ENCODE measurements at regions not wholly inside any gene's neighbourhood (a gene's known extent, or its start where the extent isn't known, plus 50 kb on each side); places are given as distances from the start of the nearest gene placed in this dataset.
"Not testable (repeated sequence)": the region's sequence is repeated elsewhere in the genome, so short reads cannot be mapped to it uniquely, and the experiment has no call there.

DNA sequence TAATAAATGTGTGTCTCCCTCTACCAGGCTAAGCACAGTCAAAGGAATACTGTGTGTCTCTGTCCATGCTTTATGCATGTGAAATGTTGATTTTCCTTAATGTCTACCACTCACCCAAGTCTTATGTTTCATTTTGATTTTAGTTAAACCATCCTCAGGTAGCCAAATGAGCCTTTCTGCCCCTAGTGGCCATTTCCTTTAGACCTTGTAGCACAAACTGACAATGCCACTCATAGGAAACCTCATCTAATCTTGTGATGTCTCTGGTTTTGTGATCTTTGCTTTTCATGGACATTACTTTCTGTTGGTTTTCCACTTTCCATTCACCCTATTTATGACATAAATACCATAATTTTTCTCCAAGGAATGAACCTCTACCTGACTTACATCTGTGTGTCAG is 820.8 kb downstream of the MAT2B start:
- no peak for DNase-seq (ENCODE audit: low read depth in 2 of 3, low spot score in 2 of 3)

DNA sequence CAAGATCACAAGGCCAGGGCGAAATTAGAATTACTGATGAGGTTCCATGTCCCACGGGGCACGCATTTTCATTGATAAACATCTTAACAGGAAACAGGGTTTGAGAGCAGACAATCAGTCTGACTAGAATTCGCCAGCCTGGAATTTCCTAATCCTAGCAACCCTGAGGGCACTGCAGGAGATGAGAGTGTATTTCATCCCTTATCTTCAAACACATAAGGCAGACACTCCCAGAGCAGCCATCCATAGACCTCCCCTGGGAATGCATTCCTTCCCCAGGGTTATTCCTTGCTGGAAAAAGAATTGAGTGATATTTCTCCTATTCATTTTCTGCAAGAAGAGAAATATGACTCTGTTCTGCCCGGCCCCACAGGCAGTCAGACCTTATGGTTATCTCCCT is 821.7 kb downstream of the MAT2B start:
- not testable (repeated sequence) for DNase-seq (ENCODE audit: low read depth in 2 of 3, low spot score in 2 of 3)

DNA sequence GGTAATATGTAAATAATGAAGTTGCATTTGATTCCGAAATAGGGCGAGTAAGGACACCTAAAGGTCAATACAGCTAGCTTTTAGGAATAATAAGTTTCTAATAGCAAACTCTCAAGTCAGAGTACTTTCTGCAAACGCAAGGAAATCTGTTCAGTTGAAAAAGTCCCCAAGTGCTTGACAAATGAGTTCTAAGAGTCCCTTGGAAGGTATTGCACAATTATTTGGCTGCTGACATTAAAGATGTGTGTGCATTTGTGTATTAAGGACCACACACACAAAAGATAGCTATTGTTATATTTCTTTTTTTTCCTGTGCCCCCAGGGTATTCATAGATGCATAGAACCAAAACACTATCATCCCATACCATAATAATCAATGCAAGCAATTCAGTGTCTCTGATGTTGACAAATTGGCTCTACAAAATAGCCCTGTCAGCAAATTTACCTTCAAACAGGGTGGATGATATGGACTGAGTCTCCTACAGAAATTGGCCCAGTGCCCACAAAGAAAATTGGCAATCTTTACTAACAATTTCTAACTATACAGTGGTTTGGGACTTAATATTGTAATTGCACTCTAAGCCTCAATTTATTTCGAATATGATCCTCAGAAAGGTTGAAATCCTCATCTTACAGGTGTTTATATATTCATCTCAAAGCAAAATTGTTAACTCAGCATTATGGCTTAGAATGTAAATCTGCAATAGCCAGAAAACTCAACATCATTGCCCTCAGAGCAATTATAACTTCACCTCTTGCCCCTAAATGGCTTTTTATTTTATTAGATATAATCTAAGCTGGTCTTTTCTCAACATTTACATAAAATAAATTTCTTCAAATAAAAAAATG is 827.2 kb downstream of the MAT2B start:
- no peak for DNase-seq (ENCODE audit: low read depth in 2 of 3, low spot score in 2 of 3)

DNA sequence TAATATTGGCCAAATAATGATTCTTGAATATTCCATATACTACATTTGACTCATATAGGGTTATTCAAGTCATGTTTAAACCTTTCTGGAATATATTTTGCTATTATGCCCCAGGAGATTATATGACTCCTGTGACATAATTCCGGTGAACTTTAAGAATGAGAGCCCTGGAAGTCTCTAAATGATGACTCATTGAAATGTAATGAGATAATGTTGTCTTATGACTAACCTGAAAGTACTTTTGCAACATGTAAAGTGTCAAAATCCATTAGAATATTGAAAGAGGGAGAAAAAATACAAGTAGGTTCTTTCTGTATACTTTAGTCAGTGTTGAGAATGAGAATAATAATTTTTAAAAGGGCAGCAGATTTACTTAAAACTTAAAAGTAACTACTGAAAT is 830.4 kb downstream of the MAT2B start:
- DNase-seq (ENCODE audit: low read depth in 2 of 3, low spot score in 2 of 3): no peak

DNA sequence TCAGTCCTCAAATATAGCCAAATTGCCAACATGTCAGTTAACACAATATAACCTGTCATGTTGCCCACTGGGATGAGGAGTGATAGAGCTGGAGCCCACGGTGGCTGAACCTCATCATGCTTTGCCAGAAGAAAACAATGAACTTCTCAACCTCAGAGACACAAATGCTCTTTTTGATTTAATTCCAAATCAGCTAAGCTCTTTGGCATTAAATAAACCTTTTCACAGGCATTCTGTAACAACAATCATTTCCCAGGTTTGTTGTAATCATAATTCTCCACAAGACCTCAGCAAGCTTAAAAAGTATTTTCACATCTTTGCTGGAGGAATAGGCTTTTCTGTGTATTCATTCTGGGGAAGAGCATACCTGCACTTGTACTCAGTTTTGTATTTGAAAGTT is 830.9 kb downstream of the MAT2B start:
- DNase-seq (ENCODE audit: low read depth in 2 of 3, low spot score in 2 of 3): no peak

DNA sequence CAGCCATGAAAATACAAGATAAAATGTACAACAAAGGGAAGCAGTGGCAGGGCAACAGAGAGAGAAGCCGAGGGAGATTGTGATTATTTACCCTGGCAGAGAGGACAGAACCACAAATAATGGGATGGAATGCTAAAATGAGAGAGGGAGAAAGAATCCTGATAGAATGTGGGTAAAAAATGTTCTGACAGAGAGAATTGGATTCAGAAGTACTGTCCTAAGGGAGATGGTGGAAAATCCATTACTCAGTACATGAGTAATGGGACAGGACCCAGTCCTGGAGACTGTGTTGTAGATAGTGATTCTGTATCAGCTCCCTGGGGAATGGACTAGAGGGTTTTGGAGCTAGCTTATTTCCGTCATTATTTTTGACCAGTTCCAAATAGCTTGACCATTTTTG is 831.5 kb downstream of the MAT2B start:
- no peak for DNase-seq (ENCODE audit: low read depth in 2 of 3, low spot score in 2 of 3)

DNA sequence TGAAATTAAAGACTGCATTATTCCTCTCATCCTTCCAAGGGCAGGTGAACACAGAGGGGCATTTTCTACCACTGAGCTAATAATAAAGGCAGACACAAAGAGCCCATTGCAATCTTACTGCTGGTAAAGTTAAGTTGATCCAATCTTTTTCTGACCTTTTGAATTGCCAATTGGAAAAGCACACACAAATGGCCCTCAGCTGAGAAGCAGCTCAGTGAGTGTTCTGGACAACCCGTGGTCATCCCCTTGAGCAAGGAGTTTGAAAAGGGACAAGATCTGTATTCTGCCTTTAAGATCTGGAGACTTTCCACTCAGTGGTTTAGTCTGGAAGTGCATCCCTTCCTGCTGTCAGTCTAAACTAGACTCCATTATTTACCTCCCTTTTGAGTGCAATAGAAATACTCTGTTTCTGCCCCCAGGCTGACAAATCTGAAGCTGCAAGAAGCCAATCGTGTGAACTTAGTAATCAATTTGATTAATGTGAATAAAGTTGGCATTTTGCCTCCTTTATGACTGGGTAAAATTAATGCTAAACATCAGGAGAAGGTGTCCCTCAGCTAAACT is 835.7 kb downstream of the MAT2B start:
- DNase-seq (ENCODE audit: low read depth in 2 of 3, low spot score in 2 of 3): no peak

DNA sequence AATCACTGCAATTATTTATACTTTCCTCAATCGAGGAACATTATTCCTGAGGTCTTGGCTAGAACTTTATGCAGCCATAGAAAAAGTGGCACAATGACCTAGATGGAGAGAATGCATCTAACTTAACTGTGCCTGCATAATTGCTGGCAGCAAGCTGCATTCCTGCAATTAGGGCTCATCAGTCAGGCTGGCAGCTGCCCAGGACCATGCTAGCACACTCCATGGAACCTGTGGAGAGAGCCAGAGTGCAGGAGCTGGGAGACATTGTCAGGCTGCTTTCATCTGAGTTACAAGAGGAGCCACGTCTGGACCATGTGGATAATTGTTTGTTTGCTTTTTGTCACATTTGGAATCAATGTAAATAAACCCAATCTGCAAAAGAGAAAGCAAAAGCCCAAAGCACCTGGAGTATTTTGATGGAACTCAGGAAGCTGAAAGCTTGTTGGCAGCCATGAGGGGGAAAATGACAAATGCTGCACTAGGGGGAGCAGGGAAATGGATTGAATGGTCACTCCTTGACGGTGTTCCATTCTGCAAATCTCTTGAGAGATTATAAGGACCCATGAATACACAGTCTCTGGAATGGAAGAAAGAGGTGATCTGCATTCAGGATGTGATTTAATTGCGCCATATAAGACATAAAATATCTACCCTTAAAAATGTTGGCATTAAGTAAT is 839.9 kb downstream of the MAT2B start:
- DNase-seq (ENCODE audit: low read depth in 2 of 3, low spot score in 2 of 3): no peak

DNA sequence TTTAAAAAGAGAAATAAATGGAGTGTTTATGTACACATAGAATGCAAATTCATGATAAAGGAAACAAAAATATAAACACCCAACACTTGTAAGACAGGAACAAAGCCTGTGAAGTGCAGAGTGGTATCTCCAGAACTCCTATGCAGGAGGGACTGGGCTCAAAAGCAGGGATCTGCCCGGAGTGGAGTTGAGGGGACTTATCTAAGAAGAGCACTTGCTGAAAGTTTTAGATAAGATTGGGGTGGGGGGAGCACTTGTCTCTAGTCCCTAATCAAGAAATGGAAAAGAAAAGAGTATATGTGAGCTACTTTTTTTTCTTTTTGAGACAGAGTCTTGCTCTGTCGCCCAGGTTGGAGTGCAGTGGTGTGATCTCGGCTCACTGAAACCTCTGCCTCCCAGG is 840.4 kb downstream of the MAT2B start:
- no peak for DNase-seq (ENCODE audit: low read depth in 2 of 3, low spot score in 2 of 3)

DNA sequence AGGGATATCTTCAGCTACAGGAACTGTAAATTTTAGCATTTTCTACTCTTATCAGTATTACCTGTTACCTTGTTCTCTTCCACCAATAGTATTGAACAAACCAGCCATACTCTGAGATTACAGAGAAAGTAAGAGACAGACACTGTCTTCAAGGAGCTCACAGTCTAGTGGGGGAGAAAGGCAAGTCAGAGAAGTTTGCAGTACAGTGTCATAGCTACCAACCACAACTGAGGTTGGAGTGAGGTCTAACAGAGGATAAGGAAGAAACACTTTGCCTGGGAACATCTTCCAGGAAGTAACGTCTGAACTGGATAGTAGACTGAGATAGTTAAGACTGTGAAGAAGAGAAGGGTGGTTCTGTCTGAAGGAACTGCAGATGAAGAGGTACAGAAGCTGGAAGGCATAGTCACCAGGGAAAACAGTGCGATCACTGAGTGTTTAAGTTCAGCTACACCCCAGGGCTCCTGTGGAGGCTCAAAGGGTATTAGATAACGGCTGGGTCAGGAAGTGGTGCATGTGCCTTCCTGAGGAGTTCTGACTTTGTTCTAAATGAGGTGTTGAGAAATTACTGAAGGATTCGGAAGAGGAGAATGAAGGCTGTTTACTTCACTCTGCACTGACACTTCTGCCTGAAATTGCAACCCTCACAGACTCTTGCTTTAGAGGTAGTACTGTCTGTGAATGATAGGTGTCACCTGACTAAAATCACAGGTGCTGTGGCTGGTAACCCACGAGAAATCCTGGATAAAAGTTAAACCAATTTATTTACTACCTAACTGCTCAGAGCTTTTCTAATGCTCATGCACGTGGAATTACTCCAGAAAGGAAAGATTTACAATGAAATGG is 841.6 kb downstream of the MAT2B start:
- DNase-seq (ENCODE audit: low read depth in 2 of 3, low spot score in 2 of 3): no peak

DNA sequence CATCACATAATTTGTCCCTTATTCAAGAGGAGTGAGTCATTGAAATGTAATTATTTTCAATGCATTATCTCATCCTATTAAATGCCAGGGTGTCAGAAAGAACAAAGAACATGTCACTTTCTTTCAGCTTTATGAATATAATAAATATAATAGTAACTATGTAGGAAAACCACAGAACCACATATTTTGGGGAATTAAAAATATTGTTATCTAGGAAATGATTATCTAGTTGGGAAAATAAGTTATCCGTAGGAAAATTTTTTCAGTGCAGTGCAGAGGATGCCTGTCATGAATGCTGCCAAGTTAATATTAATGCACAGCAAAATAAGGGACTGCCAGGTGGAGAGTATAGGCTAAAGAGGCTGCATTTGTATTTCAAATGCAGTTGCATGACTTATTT is 844.8 kb downstream of the MAT2B start:
- DNase-seq (ENCODE audit: low read depth in 2 of 3, low spot score in 2 of 3): no peak

DNA sequence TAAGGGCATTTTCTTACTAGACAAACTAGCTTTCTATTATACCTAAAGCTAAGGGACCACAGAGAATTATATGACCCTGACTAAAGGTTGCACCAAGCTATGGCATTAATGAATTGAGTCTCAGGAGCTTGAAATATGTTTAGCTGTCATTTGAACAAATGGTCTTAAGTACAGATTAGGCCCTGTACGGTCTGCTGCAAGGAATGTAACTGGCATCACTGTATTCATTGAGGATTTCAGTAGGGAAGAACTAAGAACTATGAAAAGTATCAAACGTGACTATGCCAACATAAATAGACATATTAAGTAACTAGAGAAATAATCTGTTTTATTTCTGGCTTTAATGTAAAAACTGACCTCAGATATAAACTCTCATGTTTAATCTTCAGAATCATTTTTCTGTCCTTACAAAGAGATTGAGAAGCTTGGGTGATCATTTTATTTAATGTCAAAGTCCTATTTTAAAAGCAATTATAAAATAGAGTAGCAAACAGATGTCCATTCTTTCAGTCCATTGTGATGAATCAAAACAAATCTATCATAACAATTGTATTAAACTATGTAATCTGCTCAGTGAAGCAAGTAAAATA is 845.9 kb downstream of the MAT2B start:
- DNase-seq (ENCODE audit: low read depth in 2 of 3, low spot score in 2 of 3): no peak

DNA sequence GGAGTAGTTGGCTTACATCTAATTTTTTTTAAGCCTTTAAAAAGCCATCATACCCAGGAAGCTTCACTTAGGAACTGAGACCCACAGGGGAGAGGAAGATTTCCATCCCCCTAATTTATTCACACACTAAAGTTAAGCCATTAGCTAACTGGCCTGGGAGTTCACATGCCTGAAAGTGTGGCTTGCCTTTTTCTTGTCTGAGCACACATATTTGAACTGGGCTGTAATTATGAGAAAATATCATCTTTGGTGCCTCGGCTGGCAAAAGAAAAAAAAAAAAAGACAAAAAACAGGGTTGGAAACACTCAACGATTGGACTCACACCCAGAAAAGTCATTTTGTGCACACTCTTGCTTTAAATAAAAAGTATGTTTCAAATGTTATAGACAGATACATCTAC is 847.3 kb downstream of the MAT2B start:
- DNase-seq (ENCODE audit: low read depth in 2 of 3, low spot score in 2 of 3): no peak

DNA sequence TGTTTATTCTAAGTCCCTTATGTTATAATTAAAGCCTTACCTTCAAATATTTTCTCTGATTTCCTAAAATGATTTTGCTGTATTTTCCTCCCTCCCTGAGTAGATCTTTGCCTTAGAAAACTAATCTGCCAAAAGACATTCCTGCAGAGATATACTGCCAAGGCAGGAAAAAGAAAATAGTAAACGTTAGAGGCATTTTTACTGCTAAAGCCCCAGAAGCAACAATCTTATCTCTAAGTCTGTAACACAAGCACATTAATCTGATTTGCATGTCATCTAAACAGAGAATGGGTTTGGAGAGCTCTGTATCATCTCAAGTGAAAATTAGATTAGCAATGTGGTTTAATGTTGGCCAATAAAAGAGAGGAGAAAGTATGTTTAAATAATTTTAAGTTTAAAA is 847.7 kb downstream of the MAT2B start:
- DNase-seq (ENCODE audit: low read depth in 2 of 3, low spot score in 2 of 3): no peak

DNA sequence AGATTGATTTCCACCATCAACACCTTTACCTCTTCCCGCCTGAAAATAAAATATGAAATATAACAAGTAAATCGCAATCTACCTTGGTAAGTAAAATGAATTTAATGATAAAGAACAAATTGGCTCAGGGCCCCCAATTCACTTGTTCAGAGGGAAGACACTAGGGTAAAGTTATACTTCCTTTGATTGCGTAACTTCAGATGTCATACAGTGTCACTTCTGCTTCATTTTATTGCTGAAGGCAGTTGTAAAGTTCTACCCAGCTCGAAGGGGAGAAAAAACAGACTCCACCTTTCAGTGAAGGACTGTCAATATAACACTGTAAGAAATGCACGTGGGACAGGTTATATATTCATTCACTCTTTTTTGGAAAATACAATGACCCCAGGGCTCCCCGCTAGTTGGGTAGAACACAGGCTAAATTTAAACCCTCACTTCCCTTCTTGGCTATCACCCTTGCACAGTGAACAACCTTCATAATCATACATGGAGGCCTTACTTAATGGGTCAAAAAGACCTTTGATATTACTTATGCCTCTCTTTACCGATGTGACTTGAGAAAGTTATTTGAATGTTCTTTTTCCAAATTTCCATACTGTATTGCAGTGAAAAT is 848.8 kb downstream of the MAT2B start:
- DNase-seq (ENCODE audit: low read depth in 2 of 3, low spot score in 2 of 3): no peak

DNA sequence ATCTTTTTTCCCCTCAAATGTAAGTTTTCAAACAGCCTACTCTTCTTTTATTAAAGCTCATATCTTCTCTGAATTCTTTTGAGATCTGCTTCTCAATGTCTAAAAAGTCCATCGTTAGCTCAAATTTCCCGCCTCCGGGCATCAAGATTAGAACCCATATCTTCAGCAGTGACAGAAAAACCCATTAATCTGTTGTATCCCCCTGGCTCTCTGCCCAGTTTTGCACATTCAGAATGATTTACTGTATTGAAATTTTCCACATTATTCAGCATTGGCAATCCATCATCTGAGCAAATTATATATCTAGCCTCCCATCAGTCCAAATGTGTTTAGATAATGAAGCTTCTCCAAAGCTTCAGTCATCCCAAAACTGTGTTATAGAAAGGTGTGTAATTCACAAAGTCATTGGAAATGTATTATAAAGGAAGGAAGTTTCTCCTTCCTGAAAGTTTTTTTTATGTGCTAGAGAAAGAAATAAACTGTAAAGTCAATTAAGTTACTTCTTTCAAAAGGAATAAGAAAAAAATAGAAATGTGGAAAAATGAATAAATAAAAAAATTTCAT is 849.9 kb downstream of the MAT2B start:
- no peak for DNase-seq (ENCODE audit: low read depth in 2 of 3, low spot score in 2 of 3)

DNA sequence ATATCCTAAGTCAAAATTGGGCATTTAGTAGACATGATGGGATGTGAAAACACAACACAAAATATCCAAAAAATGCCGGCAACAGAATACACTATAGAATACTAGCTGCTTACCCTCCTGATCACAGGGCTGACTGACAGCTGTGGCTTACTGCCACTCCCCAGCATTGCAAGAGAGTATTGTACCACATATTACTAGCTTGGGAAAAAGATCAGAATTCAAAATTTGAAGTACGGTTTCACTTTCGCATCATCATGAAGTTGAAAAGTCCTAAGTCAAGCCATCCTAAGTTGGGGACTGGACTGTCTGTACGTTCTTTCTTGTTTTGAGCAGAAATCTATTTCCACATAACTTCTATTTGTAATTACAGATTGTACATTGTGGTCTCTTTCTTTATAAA is 851.4 kb downstream of the MAT2B start:
- no peak for DNase-seq (ENCODE audit: low read depth in 2 of 3, low spot score in 2 of 3)

DNA sequence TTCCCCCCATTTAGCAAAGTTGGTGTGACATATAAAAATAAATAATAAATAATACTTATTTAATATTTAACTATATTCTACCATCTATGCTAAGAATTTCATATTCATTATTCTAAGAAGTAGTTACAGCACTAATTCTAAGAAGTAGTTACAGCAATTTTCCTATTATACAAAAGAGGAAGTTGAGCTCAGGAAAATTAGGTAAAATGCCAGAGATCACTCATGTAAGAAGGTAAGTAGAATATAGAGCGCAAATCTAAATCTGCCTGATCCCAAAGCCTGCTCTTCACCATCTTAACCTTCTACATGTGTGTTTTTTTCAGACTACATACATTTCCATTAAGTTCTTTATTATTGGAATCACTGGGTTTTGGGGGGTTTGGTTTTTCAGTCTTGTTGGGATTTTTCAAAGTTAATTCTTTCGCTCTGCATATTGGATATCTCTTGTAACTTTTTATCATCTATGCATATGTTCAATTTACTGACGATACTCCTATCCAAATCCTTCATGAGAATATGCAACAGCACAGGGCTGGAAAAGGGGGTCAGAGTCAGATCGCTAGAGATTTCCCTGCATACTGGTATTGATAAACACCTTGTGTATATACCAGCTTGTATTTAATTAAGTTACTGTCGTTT is 852.1 kb downstream of the MAT2B start:
- DNase-seq (ENCODE audit: low read depth in 2 of 3, low spot score in 2 of 3): peak in 1 of 3 donors; percentile 26

DNA sequence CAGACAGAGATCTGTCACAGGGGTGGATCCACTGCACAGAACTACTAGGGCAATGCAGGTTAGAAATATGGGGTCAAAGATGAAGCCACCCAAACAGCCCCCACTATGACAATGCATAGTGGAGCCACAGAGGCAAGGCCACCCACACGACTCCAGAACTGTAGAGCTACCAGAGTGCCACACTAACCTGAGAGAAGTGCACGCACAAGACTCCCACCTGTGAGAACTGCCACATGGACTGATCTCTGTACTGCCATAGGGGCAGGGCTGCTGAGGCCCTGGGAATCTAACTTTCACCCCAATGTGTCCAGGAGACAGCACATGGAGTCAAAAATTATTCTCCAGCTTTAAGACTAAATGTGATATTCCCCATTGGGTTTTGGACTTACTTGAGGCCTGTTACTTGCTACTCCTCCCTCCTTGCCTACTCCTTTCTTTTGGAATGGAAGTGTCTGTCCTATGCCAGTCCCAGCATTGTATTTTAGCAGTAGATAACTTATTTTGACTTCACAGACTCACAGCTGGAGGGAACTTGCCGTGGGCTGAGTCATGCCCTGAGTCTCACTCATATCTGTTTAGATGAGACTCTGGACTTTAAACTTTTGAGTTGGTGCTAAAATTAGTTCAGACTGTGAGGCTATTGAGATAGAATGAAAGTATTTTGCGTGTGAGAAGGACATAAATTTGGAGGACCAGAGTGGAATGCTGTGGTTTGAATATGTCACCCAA is 853.3 kb downstream of the MAT2B start:
- peak in 1 of 3 donors; percentile 19 for DNase-seq (ENCODE audit: low read depth in 2 of 3, low spot score in 2 of 3)

Data from hematopoietic multipotent progenitor cell (in vitro differentiated cells).